SK-N-SH treated with all-trans-retinoic acid at 6 μM for 48 hours (cell line): ENCODE measurements at regions not wholly inside any gene's neighbourhood (a gene's known extent, or its start where the extent isn't known, plus 50 kb on each side); places are given as distances from the start of the nearest gene placed in this dataset.

ENCODE experiments used
- ATAC-seq: fragments of 200-7000 bp; cut with Tn5 transposase; 3 replicates; pipeline ENCODE4 v1.9.1; 2020; ENCODE audit warnings: mild to moderate bottlenecking, moderate library complexity
- ARNTL ChIP-seq: fragments of 450-650 bp; formaldehyde crosslinking; IDR thresholded peaks from 2 replicates; pipeline ENCODE4 v1.5.0; 2020; ENCODE audit warnings: low read depth, mild to moderate bottlenecking, moderate library complexity, borderline replicate concordance
- CREB5 ChIP-seq: fragments of 250-450 bp; sonication (Bioruptor Pico); IDR thresholded peaks from 2 replicates; pipeline ENCODE4 v1.5.1; 2020; ENCODE audit warnings: low read depth, mild to moderate bottlenecking, moderate library complexity
- CSDC2 ChIP-seq: fragments of 250-450 bp; sonication (Bioruptor Pico); IDR thresholded peaks from 2 replicates; pipeline ENCODE4 v1.5.0; 2020; ENCODE audit warnings: mild to moderate bottlenecking, moderate library complexity
- CSRNP3 ChIP-seq: fragments of 250-450 bp; sonication (Bioruptor Pico); IDR thresholded peaks from 2 replicates; pipeline ENCODE4 v1.5.1; 2021; ENCODE audit warnings: mild to moderate bottlenecking, moderate library complexity
- ESRRG ChIP-seq: fragments of 250-450 bp; sonication (Bioruptor Pico); IDR thresholded peaks from 2 replicates; pipeline ENCODE4 v1.6.1; 2021; ENCODE audit warnings: mild to moderate bottlenecking
- GLIS3 ChIP-seq: fragments of 250-450 bp; sonication (Bioruptor Pico); IDR thresholded peaks from 2 replicates; pipeline ENCODE4 v1.5.0; 2020; ENCODE audit warnings: mild to moderate bottlenecking, moderate library complexity
- ISL1 ChIP-seq: fragments of 250-450 bp; sonication (Bioruptor Pico); IDR thresholded peaks from 2 replicates; pipeline ENCODE4 v2.1.2; 2022; ENCODE audit warnings: mild to moderate bottlenecking, moderate library complexity
- OSR1 ChIP-seq: fragments of 250-450 bp; sonication (Bioruptor Pico); IDR thresholded peaks from 2 replicates; pipeline ENCODE4 v1.8.0; 2022; ENCODE audit warnings: moderate library complexity, mild to moderate bottlenecking, inconsistent platforms
- PATZ1 ChIP-seq: fragments of 250-450 bp; sonication (Bioruptor Pico); IDR thresholded peaks from 2 replicates; pipeline ENCODE4 v1.8.0; 2020; ENCODE audit warnings: mild to moderate bottlenecking, moderate library complexity, borderline replicate concordance
- POU6F1 ChIP-seq: fragments of 250-450 bp; sonication (Bioruptor Pico); IDR thresholded peaks from 2 replicates; pipeline ENCODE4 v1.8.0; 2021; ENCODE audit warnings: low read depth, mild to moderate bottlenecking, moderate library complexity, borderline replicate concordance
- PPARA ChIP-seq: fragments of 250-450 bp; sonication (Bioruptor Pico); IDR thresholded peaks from 2 replicates; pipeline ENCODE4 v1.5.0; 2020; ENCODE audit warnings: mild to moderate bottlenecking, borderline replicate concordance
- RARB ChIP-seq: fragments of 250-450 bp; sonication (Bioruptor Pico); IDR thresholded peaks from 2 replicates; pipeline ENCODE4 v1.8.0; 2021; ENCODE audit warnings: mild to moderate bottlenecking, moderate library complexity
- SNAI2 ChIP-seq: fragments of 250-450 bp; sonication (Bioruptor Pico); IDR thresholded peaks from 2 replicates; pipeline ENCODE4 v1.5.0; 2020; ENCODE audit warnings: mild to moderate bottlenecking, moderate library complexity
- TCF4 ChIP-seq: fragments of 250-450 bp; sonication (Bioruptor Pico); IDR thresholded peaks from 2 replicates; pipeline ENCODE4 v1.8.0; 2021; ENCODE audit warnings: mild to moderate bottlenecking, moderate library complexity, borderline replicate concordance
- TOX ChIP-seq: fragments of 250-450 bp; sonication (Bioruptor Pico); IDR thresholded peaks from 2 replicates; pipeline ENCODE4 v1.8.0; 2021; ENCODE audit warnings: mild to moderate bottlenecking, moderate library complexity, borderline replicate concordance
- TSHZ2 ChIP-seq: fragments of 250-450 bp; sonication (Bioruptor Pico); IDR thresholded peaks from 2 replicates; pipeline ENCODE4 v1.5.0; 2020; ENCODE audit warnings: mild to moderate bottlenecking, moderate library complexity
- ZC3H10 ChIP-seq: fragments of 250-450 bp; sonication (Bioruptor Pico); IDR thresholded peaks from 2 replicates; pipeline ENCODE4 v1.5.1; 2021; ENCODE audit warnings: mild to moderate bottlenecking, moderate library complexity
- ZFP30 ChIP-seq: fragments of 450-650 bp; formaldehyde crosslinking; IDR thresholded peaks from 2 replicates; pipeline ENCODE4 v1.5.0; 2022; ENCODE audit warnings: mild to moderate bottlenecking, moderate library complexity
- ZNF565 ChIP-seq: fragments of 450-650 bp; formaldehyde crosslinking; conservative IDR thresholded peaks from 2 replicates; pipeline ENCODE4 v1.5.0; 2020; ENCODE audit warnings: low read depth, mild to moderate bottlenecking, moderate library complexity
- ZNF70 ChIP-seq: fragments of 450-650 bp; formaldehyde crosslinking; IDR thresholded peaks from 2 replicates; pipeline ENCODE4 v1.5.0; 2020; ENCODE audit warnings: mild to moderate bottlenecking, moderate library complexity

GRCh38 chr15:77753281-77753873, 120.7 kb upstream of the LINGO1 start (continued):
- no peak for TF ChIP-seq TCF4

- ATAC-seq, result no peak
- no peak for TF ChIP-seq ARNTL (CRISPR knock-in tag)
- TF ChIP-seq TOX (CRISPR knock-in tag), result no peak
- no peak for TF ChIP-seq TCF4
- TF ChIP-seq OSR1 (CRISPR knock-in tag), result no peak
- no peak for TF ChIP-seq ZFP30 (CRISPR knock-in tag)
- no peak for TF ChIP-seq CREB5 (CRISPR knock-in tag)
- TF ChIP-seq GLIS3 (CRISPR knock-in tag), result no peak
- TF ChIP-seq TSHZ2 (CRISPR knock-in tag), result no peak
- TF ChIP-seq ZNF565 (CRISPR knock-in tag), result no peak
- no peak for TF ChIP-seq PATZ1 (CRISPR knock-in tag)
- TF ChIP-seq RARB (CRISPR knock-in tag), result no peak
- no peak for TF ChIP-seq CSDC2 (CRISPR knock-in tag)
- TF ChIP-seq ZC3H10 (CRISPR knock-in tag), result no peak
- TF ChIP-seq ZNF70, result no peak
- no peak for TF ChIP-seq POU6F1 (CRISPR knock-in tag)
- no peak for TF ChIP-seq CSRNP3
These were observed 117.4 kb upstream of the LINGO1 start for GRCh38 chr15:77749998-77750540.

- ATAC-seq, result no peak
- TF ChIP-seq RARB (CRISPR knock-in tag) (no peak), TCF4 (no peak), ZC3H10 (CRISPR knock-in tag) (no peak), ESRRG (CRISPR knock-in tag) (no peak), ZNF70 (no peak), TOX (CRISPR knock-in tag) (no peak), TSHZ2 (CRISPR knock-in tag) (no peak), PPARA (no peak), SNAI2 (no peak), PATZ1 (CRISPR knock-in tag) (no peak), ARNTL (CRISPR knock-in tag) (no peak), CSDC2 (CRISPR knock-in tag) (no peak), OSR1 (CRISPR knock-in tag) (no peak), ISL1 (no peak)
These were observed 116.7 kb upstream of the LINGO1 start for GRCh38 chr15:77749236-77749997.
